MM.1S (cell line): ENCODE measurements at regions not wholly inside any gene's neighbourhood (a gene's known extent, or its start where the extent isn't known, plus 50 kb on each side); places are given as distances from the start of the nearest gene placed in this dataset.

Experiments used
- DNase-seq: peaks from one replicate; pipeline ENCODE4 v3.0.0-alpha.2; 2015
- H2AFZ ChIP-seq: fragments of 300-600 bp; sonication (generic); 2 replicates; pipeline ENCODE4 v1.6.0; 2016; ENCODE audit warnings: antibody characterized with exemption, low read length
- H3F3A ChIP-seq: fragments of 300-600 bp; sonication (generic); 2 replicates; pipeline ENCODE4 v1.6.1; 2016; ENCODE audit warnings: mild to moderate bottlenecking, antibody characterized with exemption, low read length, moderate library complexity, mixed read lengths; ENCODE audit not compliant: insufficient read depth
- H3K27ac ChIP-seq: fragments of 300-600 bp; sonication (generic); 2 replicates; pipeline ENCODE4 v1.5.1; 2016; ENCODE audit warnings: mild to moderate bottlenecking, low read length
- H3K27me3 ChIP-seq: fragments of 300-600 bp; sonication (generic); replicated peaks from 2 replicates; pipeline ENCODE4 v1.6.0; 2016; ENCODE audit warnings: low read length; ENCODE audit not compliant: insufficient read depth
- H3K36me3 ChIP-seq: fragments of 300-600 bp; sonication (generic); replicated peaks from 2 replicates; pipeline ENCODE4 v1.6.1; 2016; ENCODE audit warnings: mild to moderate bottlenecking, low read length, mixed read lengths; ENCODE audit not compliant: insufficient read depth
- H3K4me1 ChIP-seq: fragments of 300-600 bp; sonication (generic); 2 replicates; pipeline ENCODE4 v1.6.1; 2016; ENCODE audit warnings: low read length, mixed read lengths
- H3K4me2 ChIP-seq: fragments of 300-600 bp; sonication (generic); 2 replicates; pipeline ENCODE4 v1.6.0; 2016; ENCODE audit warnings: low read depth, low read length
- H3K4me3 ChIP-seq: fragments of 300-600 bp; sonication (generic); 2 replicates; pipeline ENCODE4 v1.5.1; 2016; ENCODE audit warnings: low read length, mixed read lengths
- H3K79me2 ChIP-seq: fragments of 300-600 bp; sonication (generic); 2 replicates; pipeline ENCODE4 v1.6.1; 2016; ENCODE audit warnings: mixed run types, low read length, mixed read lengths
- H3K9ac ChIP-seq: fragments of 300-600 bp; sonication (generic); 2 replicates; pipeline ENCODE4 v1.6.1; 2016; ENCODE audit warnings: low read length, mixed read lengths
- H3K9me2 ChIP-seq: fragments of 300-600 bp; sonication (generic); replicated peaks from 2 replicates; pipeline ENCODE4 v1.6.1; 2016; ENCODE audit warnings: mild to moderate bottlenecking, low read length, mixed read lengths; ENCODE audit not compliant: insufficient read depth
- H3K9me3 ChIP-seq: fragments of 300-600 bp; sonication (generic); replicated peaks from 2 replicates; pipeline ENCODE4 v1.6.1; 2016; ENCODE audit warnings: mild to moderate bottlenecking, low read length, mixed read lengths; ENCODE audit not compliant: insufficient read depth
- H4K20me1 ChIP-seq: fragments of 300-600 bp; sonication (generic); 2 replicates; pipeline ENCODE4 v1.6.1; 2016; ENCODE audit warnings: mild to moderate bottlenecking, low read length, moderate library complexity, mixed read lengths; ENCODE audit not compliant: insufficient read depth
- EZH2 ChIP-seq: fragments of 300-600 bp; sonication (generic); optimal IDR thresholded peaks from 2 replicates; pipeline ENCODE3; 2017; ENCODE audit warnings: low read depth, mild to moderate bottlenecking, antibody characterized with exemption, low read length, mixed read lengths
- EZH2phosphoT487 ChIP-seq: fragments of 300-600 bp; sonication (generic); IDR thresholded peaks from 2 replicates; pipeline ENCODE4 v1.6.1; 2018; ENCODE audit warnings: antibody characterized with exemption, low read length
- TF ChIP-seq, protein P1 (sequence below): fragments of 300-600 bp; sonication (generic); IDR thresholded peaks from 2 replicates; pipeline ENCODE4 v1.5.1; 2016; ENCODE audit warnings: antibody characterized with exemption, low read length, mixed read lengths

DNA sequence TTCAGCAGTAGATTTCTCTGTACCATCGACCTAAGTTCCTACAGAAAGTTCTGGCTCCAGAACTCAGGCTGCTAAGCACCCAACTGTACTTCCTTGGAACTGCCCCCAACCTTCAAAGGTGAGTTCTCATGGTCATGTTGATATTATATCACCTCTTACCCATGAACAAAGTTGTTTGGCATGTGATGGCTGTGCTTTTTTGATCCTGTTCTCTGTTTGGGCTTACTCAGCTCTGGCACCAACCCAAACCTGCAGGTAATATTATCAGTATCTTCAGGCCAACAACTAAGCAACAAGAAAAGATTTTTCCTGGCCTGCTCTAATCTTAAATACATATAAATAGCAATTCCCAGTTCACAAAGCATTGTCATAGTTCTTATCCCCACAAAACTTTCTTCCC, 318.7 kb upstream of the LMCD1 start:
- TF ChIP-seq EZH2phosphoT487 (no peak), EZH2 (no peak)
- TF ChIP-seq, protein P1, sequence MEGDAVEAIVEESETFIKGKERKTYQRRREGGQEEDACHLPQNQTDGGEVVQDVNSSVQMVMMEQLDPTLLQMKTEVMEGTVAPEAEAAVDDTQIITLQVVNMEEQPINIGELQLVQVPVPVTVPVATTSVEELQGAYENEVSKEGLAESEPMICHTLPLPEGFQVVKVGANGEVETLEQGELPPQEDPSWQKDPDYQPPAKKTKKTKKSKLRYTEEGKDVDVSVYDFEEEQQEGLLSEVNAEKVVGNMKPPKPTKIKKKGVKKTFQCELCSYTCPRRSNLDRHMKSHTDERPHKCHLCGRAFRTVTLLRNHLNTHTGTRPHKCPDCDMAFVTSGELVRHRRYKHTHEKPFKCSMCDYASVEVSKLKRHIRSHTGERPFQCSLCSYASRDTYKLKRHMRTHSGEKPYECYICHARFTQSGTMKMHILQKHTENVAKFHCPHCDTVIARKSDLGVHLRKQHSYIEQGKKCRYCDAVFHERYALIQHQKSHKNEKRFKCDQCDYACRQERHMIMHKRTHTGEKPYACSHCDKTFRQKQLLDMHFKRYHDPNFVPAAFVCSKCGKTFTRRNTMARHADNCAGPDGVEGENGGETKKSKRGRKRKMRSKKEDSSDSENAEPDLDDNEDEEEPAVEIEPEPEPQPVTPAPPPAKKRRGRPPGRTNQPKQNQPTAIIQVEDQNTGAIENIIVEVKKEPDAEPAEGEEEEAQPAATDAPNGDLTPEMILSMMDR, result no peak
- Histone ChIP-seq H3K27ac (no peak overlapping the region), H3K79me2 (no peaks in the 10 kb centered on the region), H3K27me3 (no peaks in the 10 kb centered on the region), H3K9me3 (no peaks in the 10 kb centered on the region), H3K4me2 (no peak overlapping the region), H3K4me3 (no peak overlapping the region), H3K4me1 (no peaks in the 10 kb centered on the region), H3K9me2 (no peaks in the 10 kb centered on the region), H3K36me3 (no peaks in the 10 kb centered on the region), H4K20me1 (no peaks in the 10 kb centered on the region), H3F3A (no peaks in the 10 kb centered on the region), H2AFZ (no peak overlapping the region), H3K9ac (no peak overlapping the region)
- DNase-seq, result no peak

DNA sequence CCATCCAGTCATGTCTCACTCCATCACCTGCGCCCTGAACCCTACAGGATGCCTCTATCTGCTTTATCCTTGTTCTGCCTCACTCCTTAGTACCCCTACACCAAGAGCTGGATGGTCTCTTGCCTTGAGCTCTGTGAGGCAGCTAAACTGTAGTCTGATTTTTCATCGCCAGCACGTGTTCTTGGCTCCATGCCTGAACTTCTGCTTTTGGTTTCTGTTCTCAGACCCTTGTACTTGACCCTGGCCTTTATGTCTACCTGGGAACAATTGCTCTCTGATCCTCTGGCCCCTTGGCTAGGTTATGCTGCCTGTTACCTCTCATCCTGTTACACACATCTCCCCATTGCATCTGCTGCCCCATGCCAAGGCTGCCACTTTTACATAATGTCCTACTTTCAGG, 318.0 kb upstream of the LMCD1 start:
- Histone ChIP-seq H3K4me1 (no peaks in the 10 kb centered on the region), H3K79me2 (no peaks in the 10 kb centered on the region), H4K20me1 (no peaks in the 10 kb centered on the region), H3K9ac (no peak overlapping the region), H3K9me3 (no peaks in the 10 kb centered on the region), H2AFZ (no peak overlapping the region), H3K9me2 (no peaks in the 10 kb centered on the region), H3K4me2 (no peak overlapping the region), H3K27me3 (no peaks in the 10 kb centered on the region), H3K4me3 (no peak overlapping the region), H3K36me3 (no peaks in the 10 kb centered on the region), H3K27ac (no peak overlapping the region), H3F3A (no peaks in the 10 kb centered on the region)
- DNase-seq, result peak; percentile 6
- TF ChIP-seq EZH2phosphoT487 (no peak), EZH2 (no peak)
- TF ChIP-seq, protein P1, result no peak

DNA sequence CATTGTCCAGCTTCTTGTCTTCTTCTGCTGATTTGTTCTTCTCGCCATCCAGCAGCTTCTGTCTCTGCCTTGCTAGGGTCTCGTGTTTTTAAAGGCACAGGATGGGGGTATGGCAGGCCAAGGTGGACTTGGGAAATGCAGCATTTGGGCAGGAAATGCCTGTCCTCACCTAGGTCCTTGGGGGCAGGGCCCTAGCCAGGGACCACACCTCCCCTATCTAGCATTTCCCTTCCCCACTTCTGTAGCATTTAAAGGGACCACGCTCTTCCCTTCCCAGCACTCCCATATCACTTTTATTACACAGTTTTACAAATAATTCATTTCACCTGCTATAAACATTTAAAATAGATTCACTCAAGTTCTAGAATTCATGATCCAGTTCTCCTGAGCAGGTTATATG, 315.4 kb upstream of the LMCD1 start:
- Histone ChIP-seq H3K79me2 (no peaks in the 10 kb centered on the region), H3K27me3 (no peaks in the 10 kb centered on the region), H3K9me3 (no peaks in the 10 kb centered on the region), H3K9ac (no peak overlapping the region), H3K4me1 (no peaks in the 10 kb centered on the region), H3K4me2 (no peak overlapping the region), H3K4me3 (no peak overlapping the region), H3K9me2 (no peaks in the 10 kb centered on the region), H3F3A (no peaks in the 10 kb centered on the region), H2AFZ (no peak overlapping the region), H3K27ac (no peak overlapping the region), H4K20me1 (no peaks in the 10 kb centered on the region), H3K36me3 (no peaks in the 10 kb centered on the region)
- TF ChIP-seq EZH2 (no peak), EZH2phosphoT487 (no peak)
- TF ChIP-seq, protein P1, result no peak
- DNase-seq, result no peak
